GM12891 (cell line): ENCODE measurements at regions not wholly inside any gene's neighbourhood (a gene's known extent, or its start where the extent isn't known, plus 50 kb on each side); places are given as distances from the start of the nearest gene placed in this dataset.
"Not testable (repeated sequence)": the region's sequence is repeated elsewhere in the genome, so short reads cannot be mapped to it uniquely, and the experiment has no call there.

ENCODE experiments used
- DNase-seq: peaks from one replicate; pipeline ENCODE4 v3.0.0; 2011; ENCODE audit warnings: low spot score; ENCODE audit not compliant: insufficient read length
- FAIRE-seq: peaks from 2 replicates; lab custom pipeline; 2011; peaks lifted over from hg19 to GRCh38; lab: Jason Lieb, UNC
- PAX5 ChIP-seq: IDR thresholded peaks from 2 replicates; pipeline ENCODE4 v1.6.1; 2011; ENCODE audit warnings: low read length, moderate library complexity, mild to moderate bottlenecking; ENCODE audit not compliant: insufficient read depth, severe bottlenecking
- POLR2A ChIP-seq: IDR thresholded peaks from 2 replicates; pipeline ENCODE4 v1.6.1; 2011; ENCODE audit warnings: low read depth, low read length, control low read depth
- POLR2AphosphoS5 ChIP-seq: IDR thresholded peaks from 2 replicates; pipeline ENCODE4 v1.6.1; 2011; ENCODE audit warnings: low read depth, low read length, control low read depth
- POU2F2 ChIP-seq: IDR thresholded peaks from 2 replicates; pipeline ENCODE4 v1.6.1; 2011; ENCODE audit warnings: low read depth, mild to moderate bottlenecking, control low read depth, low read length, moderate library complexity
- SPI1 ChIP-seq: IDR thresholded peaks from 2 replicates; pipeline ENCODE4 v1.6.1; 2011; ENCODE audit warnings: low read depth, low read length, control low read depth
- TAF1 ChIP-seq: IDR thresholded peaks from 2 replicates; pipeline ENCODE4 v1.6.1; 2011; ENCODE audit warnings: low read depth, low read length, control low read depth

DNA sequence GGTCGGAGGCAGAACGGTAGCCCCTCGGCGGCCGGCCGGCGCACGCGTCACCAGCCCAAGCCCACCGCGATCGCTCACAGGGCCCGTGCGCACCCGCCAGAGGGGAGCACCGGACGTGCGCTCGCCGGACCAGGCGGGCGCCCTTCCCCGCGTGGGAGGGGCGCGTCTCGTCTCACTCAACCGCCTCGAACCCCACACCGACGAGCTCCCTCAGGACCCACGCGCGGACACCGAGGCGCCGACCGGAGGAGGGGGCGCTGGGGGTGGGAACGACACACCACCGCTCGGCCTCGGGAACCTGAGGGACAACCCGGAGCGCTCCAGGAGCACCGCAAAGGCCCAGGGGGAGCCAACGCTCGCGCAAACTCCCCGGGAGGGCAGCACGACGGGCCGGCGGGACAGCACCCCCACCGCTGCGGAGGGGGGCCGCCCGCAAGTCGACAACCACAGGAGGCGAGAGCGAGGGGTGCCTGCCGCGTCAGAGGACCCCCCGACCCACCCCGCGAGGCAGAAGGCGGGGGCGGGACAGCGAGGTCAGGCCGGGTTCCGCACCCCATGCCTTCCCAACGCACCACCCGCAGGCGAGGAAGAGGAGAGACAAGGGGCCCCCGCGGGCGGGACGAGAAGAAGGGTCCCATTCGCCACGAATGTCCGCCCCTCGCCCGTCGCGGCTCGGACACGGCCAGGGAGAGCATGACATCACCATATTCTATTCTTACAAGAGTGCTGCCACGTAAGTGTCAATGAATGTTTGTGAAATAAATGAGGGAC lies 512.7 kb upstream of the ZNF337 start:
- DNase-seq = no peak
- TF ChIP-seq POLR2AphosphoS5 (no peak), PAX5 (no peak), SPI1 (no peak), TAF1 (no peak), POU2F2 (no peak), POLR2A (no peak)
- peak; percentile 100 for FAIRE-seq

DNA sequence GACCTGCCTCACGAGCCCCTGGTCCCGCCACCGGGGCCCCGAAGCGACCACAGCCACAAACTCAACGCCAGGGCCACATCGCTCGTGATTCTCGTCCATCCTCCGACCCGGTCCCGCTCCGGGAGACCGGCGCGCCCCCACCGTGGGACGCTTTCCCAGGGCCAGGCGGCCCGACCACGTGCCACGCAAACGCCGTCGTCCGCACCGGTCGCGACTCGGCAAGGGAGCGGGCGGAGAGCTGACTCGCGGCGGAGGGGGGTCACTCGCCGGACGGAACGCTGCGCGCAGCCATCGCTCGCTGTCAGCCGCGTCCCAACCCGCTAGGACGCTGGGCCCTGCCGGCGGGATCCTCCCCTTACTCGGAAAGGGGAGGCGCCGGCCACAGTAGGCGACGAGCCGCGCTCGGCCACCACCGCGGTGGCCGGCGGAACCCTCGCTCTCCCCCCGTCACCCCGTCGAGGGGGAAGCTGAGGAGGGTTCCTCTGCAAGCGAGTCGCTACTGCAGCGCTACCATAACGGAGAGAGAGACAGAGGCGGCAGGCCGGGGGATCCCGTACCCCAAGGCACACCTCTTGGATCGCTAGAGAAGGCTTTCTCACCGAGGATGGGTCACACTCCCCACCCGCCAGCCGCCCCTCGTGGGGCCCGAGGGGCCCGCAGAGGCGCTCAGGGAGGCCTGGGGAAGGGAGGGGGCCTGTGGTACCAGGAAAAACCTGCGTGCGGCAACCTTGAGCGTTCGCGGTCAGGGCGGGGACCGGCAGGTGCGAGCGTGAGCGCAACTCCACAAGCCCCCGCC lies 511.8 kb upstream of the ZNF337 start:
- DNase-seq = no peak
- TF ChIP-seq POLR2AphosphoS5 (no peak), TAF1 (no peak), PAX5 (no peak), SPI1 (no peak), POU2F2 (no peak), POLR2A (no peak)
- no peak for FAIRE-seq

DNA sequence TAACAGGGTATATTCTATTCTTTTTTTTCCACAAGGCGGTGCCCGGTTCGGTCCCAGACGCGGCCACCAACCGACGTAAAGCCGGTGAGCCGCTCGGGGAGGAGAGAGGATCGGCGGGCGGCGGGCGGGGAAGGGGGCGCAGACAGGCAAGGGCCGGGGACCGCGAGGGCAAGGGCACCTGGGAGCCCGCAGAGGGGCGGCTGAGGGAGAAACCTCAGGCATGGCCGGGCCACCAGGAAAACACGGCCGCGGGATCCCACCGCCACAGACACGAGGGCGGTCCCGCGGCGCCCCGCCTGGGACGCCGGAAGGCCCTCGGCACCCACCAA lies 511.3 kb upstream of the ZNF337 start:
- DNase-seq = peak; percentile 4
- FAIRE-seq = not testable (repeated sequence)

DNA sequence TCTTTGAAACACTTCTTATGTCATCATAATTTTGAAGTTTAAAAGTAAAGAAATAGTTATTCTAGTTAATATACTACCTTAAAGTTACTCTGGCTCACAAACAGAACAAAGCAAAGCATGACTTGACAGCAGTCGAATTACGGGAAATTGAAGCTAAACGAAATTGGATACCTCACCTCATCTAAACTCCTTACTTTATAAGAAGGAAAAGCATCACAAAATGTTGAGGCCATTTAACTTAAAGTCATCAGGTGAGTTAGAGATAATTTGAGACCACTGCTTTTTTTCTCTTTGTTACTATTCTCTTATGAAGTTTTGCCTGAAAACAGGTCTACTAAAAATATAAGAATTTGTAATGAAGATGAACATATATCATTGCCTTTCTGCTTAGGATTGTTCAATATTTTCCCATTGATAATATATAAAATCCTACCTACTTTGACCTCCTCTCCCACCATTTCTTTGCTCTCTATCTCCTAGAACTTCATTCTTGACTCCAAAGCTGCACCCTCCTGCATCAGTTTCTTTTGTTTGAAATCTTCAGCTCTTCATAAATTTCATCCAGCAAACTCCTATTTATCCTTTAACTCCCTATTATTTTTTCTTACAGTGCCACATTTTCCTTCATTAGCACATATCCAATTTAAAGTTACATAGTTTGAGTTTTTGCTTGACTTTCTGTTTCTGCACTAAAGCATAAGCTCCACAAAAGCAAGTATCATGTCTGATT lies 510.7 kb upstream of the ZNF337 start:
- FAIRE-seq (no peak), DNase-seq (no peak)
- TF ChIP-seq PAX5 (no peak), POU2F2 (no peak), POLR2AphosphoS5 (no peak), SPI1 (no peak), POLR2A (no peak), TAF1 (no peak)

DNA sequence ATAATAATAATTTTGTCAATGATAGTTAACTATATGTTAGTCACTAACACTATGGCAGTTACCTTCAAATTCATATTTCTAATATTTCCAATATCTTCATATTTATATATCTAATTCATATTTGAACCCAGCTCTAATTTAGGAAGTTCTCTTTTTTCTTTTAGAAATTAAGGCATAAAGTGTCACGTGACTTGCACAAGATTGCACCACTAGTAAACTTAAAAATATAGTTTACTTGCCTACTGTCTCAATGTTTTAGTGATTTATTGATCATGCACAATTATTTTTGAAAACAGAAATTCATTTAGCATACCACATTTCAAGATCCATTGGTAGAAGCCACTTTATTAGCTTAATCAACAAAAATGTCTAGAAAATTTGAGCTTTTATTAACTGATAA lies 508.7 kb upstream of the ZNF337 start:
- no peak for TF ChIP-seq POU2F2
- TF ChIP-seq TAF1 = no peak
- TF ChIP-seq POLR2A = no peak
- TF ChIP-seq POLR2AphosphoS5 = no peak
- no peak for TF ChIP-seq PAX5
- TF ChIP-seq SPI1 = no peak
- FAIRE-seq = no peak
- DNase-seq = no peak

DNA sequence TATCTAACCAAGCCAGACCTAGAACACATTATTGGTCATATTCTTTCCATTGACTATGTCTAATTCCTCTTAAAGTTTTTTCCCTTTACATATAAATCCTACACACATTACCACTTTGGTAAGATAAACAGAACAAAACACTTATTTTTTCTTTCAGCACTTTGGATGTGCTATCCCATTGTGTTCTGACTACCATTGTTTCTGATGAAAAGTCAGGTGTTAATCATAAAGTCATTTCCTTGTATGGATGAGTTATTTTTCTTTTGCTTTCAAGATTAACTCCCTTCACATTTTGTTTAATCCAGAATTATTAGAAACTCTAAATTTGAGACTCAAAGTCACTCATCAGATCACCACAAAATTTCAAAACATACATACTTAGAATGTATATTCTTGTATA lies 504.4 kb upstream of the ZNF337 start:
- DNase-seq, FAIRE-seq: not testable (repeated sequence)

DNA sequence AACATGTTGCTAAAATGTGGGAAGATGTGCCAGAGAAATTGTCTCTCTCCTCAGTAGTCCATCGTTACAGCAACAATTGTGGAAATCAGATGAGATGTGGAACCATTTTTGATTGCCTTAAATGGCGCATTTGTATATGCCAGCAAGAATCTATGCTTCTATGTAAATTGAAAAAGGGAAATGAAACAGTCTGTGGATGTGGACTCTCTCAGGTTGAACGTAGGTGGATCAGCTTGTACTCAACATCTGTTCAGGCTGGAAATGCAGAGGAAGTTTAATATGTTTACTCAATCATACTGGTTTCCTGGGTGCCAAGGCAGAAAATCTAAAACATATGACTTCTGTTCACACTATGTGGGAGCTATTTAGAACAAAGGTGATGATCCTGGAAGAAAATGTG lies 490.7 kb upstream of the ZNF337 start:
- not testable (repeated sequence) for DNase-seq, FAIRE-seq
- peak; percentile 59 for TF ChIP-seq SPI1

DNA sequence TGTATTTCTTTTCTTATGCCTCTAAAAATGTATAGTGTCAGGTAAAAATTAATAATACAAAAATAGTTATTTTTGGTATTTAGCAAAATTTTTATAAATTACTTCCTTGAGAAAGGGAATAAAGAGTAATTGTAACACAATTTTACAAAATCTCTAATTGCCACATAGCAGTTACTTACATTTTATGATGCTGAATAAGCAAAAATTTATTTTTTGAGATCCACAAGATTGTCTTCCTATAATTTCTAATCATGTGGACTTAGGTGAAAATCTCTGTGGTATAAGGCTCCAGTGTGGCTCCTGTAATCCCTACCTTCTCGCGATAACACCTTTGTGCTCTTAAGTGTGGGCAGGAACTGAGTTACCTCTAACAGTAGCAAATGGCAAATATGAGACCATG lies 487.1 kb upstream of the ZNF337 start:
- not testable (repeated sequence) for FAIRE-seq, DNase-seq

DNA sequence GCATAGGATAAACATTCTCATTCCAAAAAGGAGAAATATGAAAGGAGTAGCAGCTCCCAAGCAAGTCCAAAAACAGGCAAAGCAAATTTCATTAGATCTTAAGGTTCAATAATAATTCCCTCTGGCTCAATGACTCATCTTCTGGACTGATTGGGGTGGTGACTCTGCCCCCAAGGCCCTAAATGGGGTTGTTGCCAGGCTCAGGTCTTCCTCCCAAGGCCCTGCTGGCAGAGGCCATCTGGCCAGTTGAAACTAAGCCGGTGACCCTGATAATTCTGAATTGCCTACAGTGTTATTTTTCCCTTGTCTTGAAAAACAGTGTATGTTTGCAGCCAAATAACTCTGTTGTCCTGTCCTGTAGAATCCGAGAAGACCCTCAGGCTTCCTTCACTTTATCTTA lies 484.7 kb upstream of the ZNF337 start:
- FAIRE-seq = not testable (repeated sequence)

DNA sequence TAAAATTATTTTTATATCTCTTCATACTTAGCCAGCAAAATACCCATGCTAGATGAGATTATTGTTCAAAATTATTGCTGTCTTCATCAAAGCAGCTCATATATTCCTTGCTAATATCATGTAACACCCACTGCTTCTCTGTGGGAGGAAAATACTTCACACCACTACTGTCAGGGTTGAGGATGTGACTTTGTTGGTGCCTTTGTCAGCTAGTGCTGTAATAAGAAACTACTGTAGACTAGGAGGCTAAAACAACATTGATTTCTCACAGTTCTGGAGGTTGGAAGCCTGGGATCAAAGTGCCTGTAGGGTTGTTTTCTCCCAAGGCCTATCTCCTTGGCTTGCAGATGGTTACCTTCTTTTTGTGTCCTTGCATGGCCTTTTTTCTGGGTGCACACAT lies 475.2 kb upstream of the ZNF337 start:
- not testable (repeated sequence) for DNase-seq, FAIRE-seq

More for the DNA sequence above, 484.7 kb upstream of the ZNF337 start:
- DNase-seq = not testable (repeated sequence)

DNA sequence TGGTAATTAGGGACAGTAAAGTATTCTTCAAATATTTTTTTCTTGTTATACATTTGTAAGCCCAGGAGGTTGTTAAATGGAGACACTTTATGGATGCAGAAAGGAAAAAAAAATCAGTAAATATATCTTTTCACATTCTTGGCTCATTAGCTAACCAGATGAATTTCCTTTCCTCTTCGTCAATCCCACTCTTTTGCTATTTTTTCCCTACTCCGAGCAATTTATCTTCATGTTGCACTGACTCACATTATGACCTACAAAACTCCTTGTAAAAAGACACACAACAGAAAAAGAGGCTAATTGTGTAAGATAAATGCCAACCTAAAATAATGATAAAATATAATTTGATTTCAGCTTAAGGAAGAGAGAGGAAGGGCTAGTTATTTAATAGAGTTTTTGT lies 472.9 kb upstream of the ZNF337 start:
- no peak for TF ChIP-seq POLR2AphosphoS5
- no peak for TF ChIP-seq SPI1
- DNase-seq = no peak
- FAIRE-seq = no peak
